Skin of body (tissue), 1 donor: ENCODE measurements at regions not wholly inside any gene's neighbourhood (a gene's known extent, or its start where the extent isn't known, plus 50 kb on each side); places are given as distances from the start of the nearest gene placed in this dataset.
A peak's percentile ranks its signal among the peaks of the same experiment; 100 is the strongest.

ENCODE experiments used
- DNase-seq: peaks from one replicate; lab custom pipeline; 2025; lab: John Stamatoyannopoulos, UW

- no peak for DNase-seq
Observed at GRCh38 chr10:31644931-31645633, 283.5 kb downstream of the ARHGAP12 start.

- no peak for DNase-seq
Observed at GRCh38 chr10:31642281-31642680, 286.4 kb downstream of the ARHGAP12 start.

GRCh38 chr10:31635415-31636065, 293.1 kb downstream of the ARHGAP12 start:
- no peak for DNase-seq

- no peak for DNase-seq
Observed at GRCh38 chr10:31635009-31635408, 293.6 kb downstream of the ARHGAP12 start.

GRCh38 chr10:31630861-31631567, 297.6 kb downstream of the ARHGAP12 start:
- no peak for DNase-seq

GRCh38 chr10:31625566-31625965, 303.1 kb downstream of the ARHGAP12 start:
- DNase-seq = no peak

GRCh38 chr10:31624611-31625010, 304.0 kb downstream of the ARHGAP12 start:
- peak; percentile 56 for DNase-seq

GRCh38 chr10:31623947-31624346, 304.7 kb downstream of the ARHGAP12 start:
- peak; percentile 41 for DNase-seq

- DNase-seq = peak; percentile 95
Observed at GRCh38 chr10:31623466-31623865, 304.4 kb downstream of the ZEB1 start.

- peak; percentile 97 for DNase-seq
Observed at GRCh38 chr10:31622978-31623377, 304.0 kb downstream of the ZEB1 start.

- DNase-seq = no peak
Observed at GRCh38 chr10:31621733-31622132, 302.7 kb downstream of the ZEB1 start.

- peak; percentile 66 for DNase-seq
Observed at GRCh38 chr10:31620226-31621151, 301.5 kb downstream of the ZEB1 start.

GRCh38 chr10:31619531-31620061, 300.6 kb downstream of the ZEB1 start:
- peak; percentile 42 for DNase-seq

GRCh38 chr10:31618541-31619291, 299.7 kb downstream of the ZEB1 start:
- DNase-seq = no peak

GRCh38 chr10:31617757-31618156, 298.7 kb downstream of the ZEB1 start:
- no peak for DNase-seq

GRCh38 chr10:31617133-31617532, 298.1 kb downstream of the ZEB1 start:
- no peak for DNase-seq

GRCh38 chr10:31615129-31615528, 296.1 kb downstream of the ZEB1 start:
- no peak for DNase-seq

GRCh38 chr10:31614611-31615010, 295.6 kb downstream of the ZEB1 start:
- DNase-seq = no peak

GRCh38 chr10:31612082-31612481, 293.1 kb downstream of the ZEB1 start:
- DNase-seq = no peak

GRCh38 chr10:31611161-31611560, 292.1 kb downstream of the ZEB1 start:
- DNase-seq = no peak
